ENCODE measurements at regions not wholly inside any gene's neighbourhood (a gene's known extent, or its start where the extent isn't known, plus 50 kb on each side); places are given as distances from the start of the nearest gene placed in this dataset.

DNA sequence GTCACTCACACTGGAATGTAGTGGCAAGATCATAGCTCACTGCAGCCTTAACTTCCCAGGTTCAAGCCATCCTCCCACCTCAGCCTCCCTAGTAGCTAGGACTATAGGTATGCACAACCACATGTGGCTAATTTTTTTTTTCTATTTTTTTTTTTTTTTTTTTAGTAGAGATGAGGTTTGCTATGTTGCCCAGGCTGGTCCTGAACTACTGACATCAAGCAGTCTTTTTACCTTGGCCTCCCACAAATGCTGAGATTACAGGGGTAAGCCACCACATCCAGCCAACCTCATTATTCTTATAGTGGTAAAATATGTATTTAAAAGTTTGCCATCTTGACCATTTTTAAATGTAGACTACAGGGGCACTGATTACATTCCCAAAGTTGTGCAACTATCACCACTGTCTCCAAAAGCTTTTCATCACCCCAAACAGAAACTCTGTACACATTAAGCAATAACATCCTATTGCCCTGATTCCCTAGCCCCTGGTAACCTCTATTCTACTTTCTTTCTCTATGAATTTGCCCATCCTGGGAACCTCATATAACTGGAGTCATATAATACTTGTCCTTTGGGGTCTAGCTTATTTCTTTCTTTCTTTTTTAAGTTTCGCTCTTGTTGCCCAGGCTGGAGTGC lies 268.0 kb upstream of the JARID2 start:
- TF ChIP-seq, protein P1, sequence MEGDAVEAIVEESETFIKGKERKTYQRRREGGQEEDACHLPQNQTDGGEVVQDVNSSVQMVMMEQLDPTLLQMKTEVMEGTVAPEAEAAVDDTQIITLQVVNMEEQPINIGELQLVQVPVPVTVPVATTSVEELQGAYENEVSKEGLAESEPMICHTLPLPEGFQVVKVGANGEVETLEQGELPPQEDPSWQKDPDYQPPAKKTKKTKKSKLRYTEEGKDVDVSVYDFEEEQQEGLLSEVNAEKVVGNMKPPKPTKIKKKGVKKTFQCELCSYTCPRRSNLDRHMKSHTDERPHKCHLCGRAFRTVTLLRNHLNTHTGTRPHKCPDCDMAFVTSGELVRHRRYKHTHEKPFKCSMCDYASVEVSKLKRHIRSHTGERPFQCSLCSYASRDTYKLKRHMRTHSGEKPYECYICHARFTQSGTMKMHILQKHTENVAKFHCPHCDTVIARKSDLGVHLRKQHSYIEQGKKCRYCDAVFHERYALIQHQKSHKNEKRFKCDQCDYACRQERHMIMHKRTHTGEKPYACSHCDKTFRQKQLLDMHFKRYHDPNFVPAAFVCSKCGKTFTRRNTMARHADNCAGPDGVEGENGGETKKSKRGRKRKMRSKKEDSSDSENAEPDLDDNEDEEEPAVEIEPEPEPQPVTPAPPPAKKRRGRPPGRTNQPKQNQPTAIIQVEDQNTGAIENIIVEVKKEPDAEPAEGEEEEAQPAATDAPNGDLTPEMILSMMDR (conservative IDR thresholded peaks at IDR 0.05 in 1 of 2, IDR thresholded peaks at IDR 0.05 in 1 of 2; ENCODE audit: low read depth in 1 of 2, low read length in 2 of 2) = no peak
- no peak for TF ChIP-seq EZH2 (IDR thresholded peaks at IDR 0.05; ENCODE audit: low read length, missing control alignments)
